Erythroblast (primary cell): ENCODE measurements at regions not wholly inside any gene's neighbourhood (a gene's known extent, or its start where the extent isn't known, plus 50 kb on each side); places are given as distances from the start of the nearest gene placed in this dataset.

ENCODE experiments used
- GATA1 ChIP-seq: IDR thresholded peaks from 2 replicates; pipeline ENCODE4 v1.6.1; 2011; ENCODE audit warnings: low read depth, mild to moderate bottlenecking, control low read depth, low read length, moderate library complexity
- POLR2A ChIP-seq: IDR thresholded peaks from 2 replicates; pipeline ENCODE4 v1.6.1; 2011; ENCODE audit warnings: mild to moderate bottlenecking, low read length

- TF ChIP-seq POLR2A (no peak), GATA1 (no peak)
Measured at GRCh38 chr1:101435831-101436511, 199.2 kb downstream of the S1PR1 start.
